GM12878 (cell line): ENCODE measurements at regions not wholly inside any gene's neighbourhood (a gene's known extent, or its start where the extent isn't known, plus 50 kb on each side); places are given as distances from the start of the nearest gene placed in this dataset.

Source experiments
- ATAC-seq: fragments of 200-7000 bp; cut with Tn5 transposase; 3 replicates; pipeline ENCODE4 v1.9.1; 2020; ENCODE audit warnings: mild to moderate bottlenecking, moderate library complexity
- BruUV-seq: library from RNA; stranded (reverse); fragments of 400-500 nt; replicated peaks from 2 replicates; lab custom pipeline; 2021; lab: Mats Ljungman, UMichigan
- CTCF ChIA-PET: fragments of 300-600 bp; sonication (Branson Sonifier 250); formaldehyde crosslinking; extraction: SDS; loops from one replicate; lab custom pipeline; 2021; ENCODE audit warnings: inconsistent platforms; lab: Yijun Ruan, JAX
- POLR2A ChIA-PET: fragments of 350-600 bp; formaldehyde crosslinking; extraction: SDS; loops from one replicate; lab custom pipeline; 2021; ENCODE audit warnings: inconsistent platforms; lab: Charles Lee
- RAD21 ChIA-PET: fragments of 300-600 bp; sonication (Branson Sonifier 250); formaldehyde crosslinking; loops from one replicate; lab custom pipeline; 2023; ENCODE audit warnings: antibody characterized with exemption; ENCODE audit not compliant: unreplicated experiment; lab: Charles Lee
- SMC1A ChIA-PET: fragments of 300-600 bp; sonication (Branson Sonifier 250); formaldehyde crosslinking; loops from one replicate; lab custom pipeline; 2023; ENCODE audit not compliant: unreplicated experiment, uncharacterized antibody; lab: Charles Lee
- DNase-seq: peaks from one replicate; pipeline ENCODE4 v3.0.0-alpha.2; 2011; ENCODE audit warnings: low read depth, low spot score
- FAIRE-seq: peaks from 3 replicates; lab custom pipeline; 2011; peaks lifted over from hg19 to GRCh38; lab: Jason Lieb, UNC
- H2AFZ ChIP-seq: 2 replicates; pipeline ENCODE4 v1.6.0; 2011; ENCODE audit warnings: low read depth, low read length, control low read depth; ENCODE audit not compliant: control insufficient read depth
- H3K27ac ChIP-seq: 2 replicates; pipeline ENCODE4 v1.5.1; 2011; ENCODE audit warnings: control low read depth; ENCODE audit not compliant: control insufficient read depth, insufficient read depth
- H3K27me3 ChIP-seq, 2 experiments: replicated peaks in 1 of 2; 2 replicates each; pipeline versions ENCODE4 v1.6.0 to v1.6.1; 2011; ENCODE audit warnings: low read length in 1 of 2; ENCODE audit not compliant: control insufficient read depth in 2 of 2, insufficient read depth in 2 of 2
- H3K36me3 ChIP-seq, 2 experiments: 2 replicates each; pipeline ENCODE4 v1.5.1; 2011; ENCODE audit warnings: low read length in 1 of 2; ENCODE audit not compliant: control insufficient read depth in 2 of 2, insufficient read depth in 2 of 2
- H3K4me1 ChIP-seq: 2 replicates; pipeline ENCODE4 v1.6.1; 2011; ENCODE audit warnings: mild to moderate bottlenecking, low read length, moderate library complexity, mixed read lengths; ENCODE audit not compliant: control insufficient read depth, insufficient read depth
- H3K4me2 ChIP-seq: 2 replicates; pipeline ENCODE4 v1.6.0; 2011; ENCODE audit warnings: control low read depth; ENCODE audit not compliant: control insufficient read depth, insufficient read depth
- H3K4me3 ChIP-seq: fragments of 200-600 bp; sonication (generic); 2 replicates; pipeline ENCODE4 v1.5.1; 2016
- H3K79me2 ChIP-seq: 2 replicates; pipeline ENCODE4 v1.6.0; 2011; ENCODE audit warnings: low read length; ENCODE audit not compliant: control insufficient read depth, insufficient read depth
- H3K9ac ChIP-seq: 2 replicates; pipeline ENCODE4 v1.8.0; 2011; ENCODE audit warnings: low read length, control low read depth, mixed read lengths; ENCODE audit not compliant: control insufficient read depth, insufficient read depth
- H3K9me3 ChIP-seq: replicated peaks from 3 replicates; pipeline ENCODE4 v1.5.1; 2011; ENCODE audit warnings: mild to moderate bottlenecking, low read length; ENCODE audit not compliant: control insufficient read depth, insufficient read depth
- H4K20me1 ChIP-seq: 2 replicates; pipeline ENCODE4 v1.6.0; 2011; ENCODE audit not compliant: control insufficient read depth, insufficient read depth
- CEBPB ChIP-seq, 2 experiments: fragments of 150-350 bp in 1 of 2; IDR thresholded peaks; 2 replicates each; pipeline ENCODE4 v1.6.1; 2012 to 2014; ENCODE audit warnings: low read depth in 2 of 2, low read length in 2 of 2, borderline replicate concordance in 1 of 2, inconsistent platforms in 1 of 2
- RBBP5 ChIP-seq: fragments of 200-600 bp; sonication (generic); conservative IDR thresholded peaks from 2 replicates; pipeline ENCODE4 v1.6.1; 2016
- ZZZ3 ChIP-seq: IDR thresholded peaks from 2 replicates; pipeline ENCODE4 v1.6.1; 2011; ENCODE audit warnings: low read depth; ENCODE audit not compliant: control insufficient read depth, insufficient read length
- WGBS: methylation state at CpG from one replicate; pipeline ENCODE4 v1.1.6; 2016; ENCODE audit warnings: low lambda C conversion rate; ENCODE audit not compliant: insufficient replicate concordance, insufficient coverage; ENCODE audit errors: missing lambda C conversion rate; 5-methylcytosine and 5-hydroxymethylcytosine counted together
- in situ Hi-C: fragments of 300-500 bp; cut with MboI; formaldehyde crosslinking; loops from 9 replicates; pipeline ENCODE4 v1.14.3; 2018; ENCODE audit warnings: mixed read lengths
- intact Hi-C: fragments of 100-400 bp; cut with micrococcal nuclease; formaldehyde crosslinking; loops from one replicate; pipeline ENCODE4 v1.14.2; 2022; ENCODE audit not compliant: unreplicated experiment
- TF ChIP-seq, protein P1 (sequence below): fragments of 450-650 bp; IDR thresholded peaks from 2 replicates; pipeline ENCODE4 v1.6.1; 2017; ENCODE audit warnings: mild to moderate bottlenecking
- TF ChIP-seq, protein P2 (sequence below): fragments of 450-650 bp; formaldehyde crosslinking; IDR thresholded peaks from 2 replicates; pipeline ENCODE4 v1.5.0; 2022; ENCODE audit warnings: mild to moderate bottlenecking, missing genetic modification characterization

DNA sequence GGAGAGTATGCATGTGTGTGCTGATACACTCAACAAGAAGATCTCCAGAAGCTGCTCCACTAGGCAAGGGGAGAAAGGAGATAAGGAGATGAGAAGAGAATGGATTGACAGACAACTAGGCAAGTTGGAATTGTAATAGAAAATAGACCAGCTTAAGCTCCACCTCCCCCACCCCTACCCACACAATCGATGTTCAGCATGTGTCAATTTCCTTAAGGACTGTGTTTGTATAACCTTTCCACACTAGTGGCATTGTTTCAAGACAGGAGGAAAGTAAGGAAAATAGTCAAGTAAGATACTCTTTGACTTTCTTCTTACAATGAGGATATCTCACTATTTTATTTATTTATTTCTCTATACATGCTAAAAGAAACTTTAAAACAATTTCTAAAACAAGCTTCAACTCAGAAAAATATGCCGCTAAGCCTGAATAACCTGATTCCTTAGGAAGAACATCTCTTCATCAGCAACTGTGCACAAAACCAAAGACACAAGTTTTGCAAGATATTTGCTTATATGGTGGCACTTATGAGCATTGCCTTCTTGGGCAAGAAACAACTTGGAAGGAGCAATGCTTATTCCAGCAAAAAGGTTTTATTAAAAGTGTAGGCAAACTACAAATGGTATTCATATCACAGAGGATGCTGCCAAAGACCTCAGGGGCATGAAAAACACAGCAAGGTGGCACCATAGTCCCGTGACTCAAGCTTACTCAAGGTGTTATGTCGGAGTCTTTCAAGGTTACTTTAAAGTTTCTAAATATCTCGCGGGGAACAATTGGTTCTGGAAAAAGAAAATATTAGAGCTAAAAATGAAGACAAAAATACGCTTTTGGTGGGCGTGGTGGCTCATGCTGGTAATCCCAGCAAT lies 249.1 kb downstream of the COL12A1 start:
- Histone ChIP-seq H3K4me3 (no peak overlapping the region), H3K27ac (no peak overlapping the region), H4K20me1 (no peaks in the 10 kb centered on the region), H3K36me3 (no peaks in the 10 kb centered on the region), H3K4me1 (no peaks in the 10 kb centered on the region), H3K27me3 (no peaks in the 10 kb centered on the region), H3K79me2 (no peaks in the 10 kb centered on the region), H3K9ac (no peak overlapping the region), H3K4me2 (no peak overlapping the region), H3K9me3 (no peaks in the 10 kb centered on the region), H2AFZ (no peak overlapping the region)
- ChIA-PET POLR2A (no interaction called here), CTCF (no interaction called here), RAD21 (no interaction called here), SMC1A (no interaction called here)
- no peak for ATAC-seq
- no peak for DNase-seq
- BruUV-seq = no TSS peak
- in situ Hi-C loops = no loop called here
- no peak for FAIRE-seq
- TF ChIP-seq RBBP5 (no peak), ZZZ3 (no peak), CEBPB (IDR thresholded peaks at IDR 0.05; ENCODE audit: borderline replicate concordance in 1 of 2, low read depth in 2 of 2, low read length in 2 of 2) (no peak)
- TF ChIP-seq, protein P1, sequence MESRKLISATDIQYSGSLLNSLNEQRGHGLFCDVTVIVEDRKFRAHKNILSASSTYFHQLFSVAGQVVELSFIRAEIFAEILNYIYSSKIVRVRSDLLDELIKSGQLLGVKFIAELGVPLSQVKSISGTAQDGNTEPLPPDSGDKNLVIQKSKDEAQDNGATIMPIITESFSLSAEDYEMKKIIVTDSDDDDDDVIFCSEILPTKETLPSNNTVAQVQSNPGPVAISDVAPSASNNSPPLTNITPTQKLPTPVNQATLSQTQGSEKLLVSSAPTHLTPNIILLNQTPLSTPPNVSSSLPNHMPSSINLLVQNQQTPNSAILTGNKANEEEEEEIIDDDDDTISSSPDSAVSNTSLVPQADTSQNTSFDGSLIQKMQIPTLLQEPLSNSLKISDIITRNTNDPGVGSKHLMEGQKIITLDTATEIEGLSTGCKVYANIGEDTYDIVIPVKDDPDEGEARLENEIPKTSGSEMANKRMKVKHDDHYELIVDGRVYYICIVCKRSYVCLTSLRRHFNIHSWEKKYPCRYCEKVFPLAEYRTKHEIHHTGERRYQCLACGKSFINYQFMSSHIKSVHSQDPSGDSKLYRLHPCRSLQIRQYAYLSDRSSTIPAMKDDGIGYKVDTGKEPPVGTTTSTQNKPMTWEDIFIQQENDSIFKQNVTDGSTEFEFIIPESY = no peak
- TF ChIP-seq, protein P2, sequence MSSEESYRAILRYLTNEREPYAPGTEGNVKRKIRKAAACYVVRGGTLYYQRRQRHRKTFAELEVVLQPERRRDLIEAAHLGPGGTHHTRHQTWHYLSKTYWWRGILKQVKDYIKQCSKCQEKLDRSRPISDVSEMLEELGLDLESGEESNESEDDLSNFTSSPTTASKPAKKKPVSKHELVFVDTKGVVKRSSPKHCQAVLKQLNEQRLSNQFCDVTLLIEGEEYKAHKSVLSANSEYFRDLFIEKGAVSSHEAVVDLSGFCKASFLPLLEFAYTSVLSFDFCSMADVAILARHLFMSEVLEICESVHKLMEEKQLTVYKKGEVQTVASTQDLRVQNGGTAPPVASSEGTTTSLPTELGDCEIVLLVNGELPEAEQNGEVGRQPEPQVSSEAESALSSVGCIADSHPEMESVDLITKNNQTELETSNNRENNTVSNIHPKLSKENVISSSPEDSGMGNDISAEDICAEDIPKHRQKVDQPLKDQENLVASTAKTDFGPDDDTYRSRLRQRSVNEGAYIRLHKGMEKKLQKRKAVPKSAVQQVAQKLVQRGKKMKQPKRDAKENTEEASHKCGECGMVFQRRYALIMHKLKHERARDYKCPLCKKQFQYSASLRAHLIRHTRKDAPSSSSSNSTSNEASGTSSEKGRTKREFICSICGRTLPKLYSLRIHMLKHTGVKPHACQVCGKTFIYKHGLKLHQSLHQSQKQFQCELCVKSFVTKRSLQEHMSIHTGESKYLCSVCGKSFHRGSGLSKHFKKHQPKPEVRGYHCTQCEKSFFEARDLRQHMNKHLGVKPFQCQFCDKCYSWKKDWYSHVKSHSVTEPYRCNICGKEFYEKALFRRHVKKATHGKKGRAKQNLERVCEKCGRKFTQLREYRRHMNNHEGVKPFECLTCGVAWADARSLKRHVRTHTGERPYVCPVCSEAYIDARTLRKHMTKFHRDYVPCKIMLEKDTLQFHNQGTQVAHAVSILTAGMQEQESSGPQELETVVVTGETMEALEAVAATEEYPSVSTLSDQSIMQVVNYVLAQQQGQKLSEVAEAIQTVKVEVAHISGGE (CRISPR knock-in tag) = no peak
- WGBS = 37% methylated on average over 8 of the region's 8 CpGs
- intact Hi-C loops = no loop called here
